ENCODE measurements at regions not wholly inside any gene's neighbourhood (a gene's known extent, or its start where the extent isn't known, plus 50 kb on each side); places are given as distances from the start of the nearest gene placed in this dataset.

DNA sequence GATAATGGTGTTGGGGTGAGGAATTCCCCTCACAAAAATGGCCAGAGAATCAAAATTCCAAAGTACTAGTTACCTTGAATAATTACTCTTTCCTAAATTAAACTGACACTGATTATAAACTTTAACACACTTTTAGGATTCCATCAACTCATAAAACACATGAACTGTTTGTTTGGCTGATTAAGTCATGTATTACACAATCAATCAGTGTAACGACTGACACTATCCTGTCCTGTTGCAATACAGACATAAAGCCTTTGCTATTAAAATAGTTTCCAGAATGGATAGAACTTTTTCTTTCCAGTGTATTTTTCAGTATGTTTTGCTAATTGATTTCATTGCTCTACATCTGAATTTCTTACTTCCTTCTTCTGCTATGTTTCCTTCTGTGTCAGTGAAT lies 1709.4 kb upstream of the RAG2 start:
- intact Hi-C loops (cut with micrococcal nuclease; ENCODE audit: unreplicated experiment): no loop called here

DNA sequence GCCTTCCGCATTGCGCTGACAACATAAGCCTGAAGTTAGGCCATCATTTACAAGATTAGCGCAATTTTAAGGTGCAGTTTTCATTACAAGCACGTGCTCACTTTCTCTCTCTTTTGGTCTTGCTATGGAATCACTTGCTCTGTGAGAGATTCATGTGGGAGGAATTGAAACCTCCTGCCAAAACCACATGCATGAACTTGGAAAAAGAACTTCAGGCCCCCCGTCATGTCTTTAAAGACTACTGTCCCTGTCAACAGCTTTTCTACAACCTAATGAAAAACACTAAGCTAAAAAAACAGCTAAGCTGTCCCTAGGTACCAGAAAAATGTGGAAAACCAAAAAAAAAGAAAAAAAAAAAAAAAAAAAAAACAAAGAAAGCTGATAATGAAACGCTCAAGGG lies 1707.6 kb upstream of the RAG2 start:
- Mint-ChIP-seq H3K4me3 (ENCODE audit: low read depth, unreplicated experiment) (no peak overlapping the region), H3K27me3 (ENCODE audit: unreplicated experiment) (no peaks in the 10 kb centered on the region), H3K27ac (ENCODE audit: unreplicated experiment) (no peak overlapping the region), H3K36me3 (ENCODE audit: insufficient read depth, unreplicated experiment) (no peaks in the 10 kb centered on the region), H3K4me1 (ENCODE audit: low read depth, unreplicated experiment) (no peaks in the 10 kb centered on the region), H3K9me3 (ENCODE audit: low read depth, unreplicated experiment) (peaks cover 15% of the 10 kb centered on the region)
- CTCF ChIA-PET: no interaction called here
- TF ChIP-seq, protein P1, sequence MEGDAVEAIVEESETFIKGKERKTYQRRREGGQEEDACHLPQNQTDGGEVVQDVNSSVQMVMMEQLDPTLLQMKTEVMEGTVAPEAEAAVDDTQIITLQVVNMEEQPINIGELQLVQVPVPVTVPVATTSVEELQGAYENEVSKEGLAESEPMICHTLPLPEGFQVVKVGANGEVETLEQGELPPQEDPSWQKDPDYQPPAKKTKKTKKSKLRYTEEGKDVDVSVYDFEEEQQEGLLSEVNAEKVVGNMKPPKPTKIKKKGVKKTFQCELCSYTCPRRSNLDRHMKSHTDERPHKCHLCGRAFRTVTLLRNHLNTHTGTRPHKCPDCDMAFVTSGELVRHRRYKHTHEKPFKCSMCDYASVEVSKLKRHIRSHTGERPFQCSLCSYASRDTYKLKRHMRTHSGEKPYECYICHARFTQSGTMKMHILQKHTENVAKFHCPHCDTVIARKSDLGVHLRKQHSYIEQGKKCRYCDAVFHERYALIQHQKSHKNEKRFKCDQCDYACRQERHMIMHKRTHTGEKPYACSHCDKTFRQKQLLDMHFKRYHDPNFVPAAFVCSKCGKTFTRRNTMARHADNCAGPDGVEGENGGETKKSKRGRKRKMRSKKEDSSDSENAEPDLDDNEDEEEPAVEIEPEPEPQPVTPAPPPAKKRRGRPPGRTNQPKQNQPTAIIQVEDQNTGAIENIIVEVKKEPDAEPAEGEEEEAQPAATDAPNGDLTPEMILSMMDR (IDR thresholded peaks at IDR 0.05; ENCODE audit: unreplicated experiment): no peak
- no TSS peak for BruUV-seq (replicated peaks)
- DNase-seq: no peak
- intact Hi-C loops (cut with micrococcal nuclease; ENCODE audit: unreplicated experiment): no loop called here

More for the DNA sequence above, 1709.4 kb upstream of the RAG2 start:
- no TSS peak for BruUV-seq (replicated peaks)
- Mint-ChIP-seq H3K4me3 (ENCODE audit: low read depth, unreplicated experiment) (no peak overlapping the region), H3K36me3 (ENCODE audit: insufficient read depth, unreplicated experiment) (no peaks in the 10 kb centered on the region), H3K27me3 (ENCODE audit: unreplicated experiment) (no peaks in the 10 kb centered on the region), H3K27ac (ENCODE audit: unreplicated experiment) (no peak overlapping the region), H3K4me1 (ENCODE audit: low read depth, unreplicated experiment) (no peaks in the 10 kb centered on the region), H3K9me3 (ENCODE audit: low read depth, unreplicated experiment) (peaks cover 13% of the 10 kb centered on the region)
- TF ChIP-seq, protein P1 (IDR thresholded peaks at IDR 0.05; ENCODE audit: unreplicated experiment): no peak
- CTCF ChIA-PET: no interaction called here
- DNase-seq: no peak

DNA sequence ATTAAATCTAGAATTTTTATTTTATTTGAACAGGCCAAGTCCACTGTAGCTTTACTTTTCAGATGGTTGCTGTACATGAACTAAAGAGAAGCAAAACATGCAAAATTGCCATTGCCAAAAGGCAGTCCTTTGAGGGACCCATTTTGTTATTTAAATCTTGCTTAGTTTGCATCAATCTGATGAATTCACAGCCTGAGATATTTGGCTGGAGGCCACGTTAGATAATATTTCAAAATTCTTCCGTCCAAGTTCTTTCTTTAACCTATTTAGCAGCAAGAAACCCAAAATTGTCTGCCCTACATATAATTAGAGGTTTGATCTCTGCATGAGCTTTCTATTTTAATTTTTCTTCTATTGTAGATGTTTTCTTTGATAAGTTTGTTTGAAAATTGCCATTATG lies 1706.9 kb upstream of the RAG2 start:
- Mint-ChIP-seq H3K27me3 (ENCODE audit: unreplicated experiment) (no peaks in the 10 kb centered on the region), H3K27ac (ENCODE audit: unreplicated experiment) (no peak overlapping the region), H3K9me3 (ENCODE audit: low read depth, unreplicated experiment) (peaks cover 12% of the 10 kb centered on the region), H3K4me3 (ENCODE audit: low read depth, unreplicated experiment) (no peak overlapping the region), H3K4me1 (ENCODE audit: low read depth, unreplicated experiment) (no peaks in the 10 kb centered on the region), H3K36me3 (ENCODE audit: insufficient read depth, unreplicated experiment) (no peaks in the 10 kb centered on the region)
- CTCF ChIA-PET: interaction anchor here (0.7 kb wide), 1 partner anchor 1596 kb away, joined by 4 read pairs; no protein-coding TSS in a partner anchor
- intact Hi-C loops (cut with micrococcal nuclease; ENCODE audit: unreplicated experiment): no loop called here
- TF ChIP-seq, protein P1 (IDR thresholded peaks at IDR 0.05; ENCODE audit: unreplicated experiment): no peak
- no TSS peak for BruUV-seq (replicated peaks)
- no peak for DNase-seq

DNA sequence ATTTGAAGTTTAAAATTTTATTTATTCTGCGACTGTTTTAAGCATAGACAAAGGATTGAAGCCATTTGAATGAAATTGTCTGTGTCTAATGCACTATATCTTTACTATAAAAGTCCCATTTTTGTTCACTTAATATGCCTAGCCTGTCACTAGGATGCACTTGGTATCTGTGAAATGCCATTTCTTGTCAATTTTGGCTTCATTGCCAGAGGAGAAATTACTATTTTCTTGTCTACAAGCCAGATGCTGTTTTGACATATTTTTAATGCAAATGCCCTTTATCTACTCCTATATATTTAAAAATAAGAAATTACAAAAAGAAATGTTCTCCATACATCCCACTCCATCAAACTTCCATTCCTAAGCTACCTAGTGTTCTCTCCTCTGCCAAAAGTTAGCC lies 1704.5 kb upstream of the RAG2 start:
- CTCF ChIA-PET: no interaction called here

More for the DNA sequence above, 1704.5 kb upstream of the RAG2 start:
- BruUV-seq (replicated peaks): no TSS peak
- Mint-ChIP-seq H3K27me3 (ENCODE audit: unreplicated experiment) (no peaks in the 10 kb centered on the region), H3K36me3 (ENCODE audit: insufficient read depth, unreplicated experiment) (no peaks in the 10 kb centered on the region), H3K27ac (ENCODE audit: unreplicated experiment) (no peak overlapping the region), H3K9me3 (ENCODE audit: low read depth, unreplicated experiment) (peaks cover 10% of the 10 kb centered on the region), H3K4me3 (ENCODE audit: low read depth, unreplicated experiment) (no peak overlapping the region), H3K4me1 (ENCODE audit: low read depth, unreplicated experiment) (no peaks in the 10 kb centered on the region)
- no peak for DNase-seq
- TF ChIP-seq, protein P1 (IDR thresholded peaks at IDR 0.05; ENCODE audit: unreplicated experiment): no peak
- intact Hi-C loops (cut with micrococcal nuclease; ENCODE audit: unreplicated experiment): no loop called here

Measured in Calu3 (cell line).